Stimulated activated CD4-positive, alpha-beta T cell treated with anti-CD3 and anti-CD28 coated beads, Interleukin-2, amount 100 ng/mL, for 24 hours (primary cell): ENCODE measurements at regions not wholly inside any gene's neighbourhood (a gene's known extent, or its start where the extent isn't known, plus 50 kb on each side); places are given as distances from the start of the nearest gene placed in this dataset.

Experiments used
- DNase-seq, 2 donors: peaks; one replicate each; pipeline ENCODE4 v3.0.0-alpha.2; 2020

GRCh38 chr1:112267206-112267605 is 128.8 kb upstream of the CTTNBP2NL start:
- DNase-seq: no peak

- DNase-seq: no peak
Measured at GRCh38 chr1:112267929-112268328, 128.1 kb upstream of the CTTNBP2NL start.

- DNase-seq: no peak
Measured at GRCh38 chr1:112268408-112268807, 127.6 kb upstream of the CTTNBP2NL start.

GRCh38 chr1:112271270-112271669 is 124.7 kb upstream of the CTTNBP2NL start:
- no peak for DNase-seq

- DNase-seq: no peak
Measured at GRCh38 chr1:112272101-112272772, 123.8 kb upstream of the CTTNBP2NL start.

- DNase-seq: no peak
Measured at GRCh38 chr1:112284796-112285195, 111.2 kb upstream of the CTTNBP2NL start.

GRCh38 chr1:112285316-112285715 is 110.7 kb upstream of the CTTNBP2NL start:
- no peak for DNase-seq

GRCh38 chr1:112285746-112286145 is 110.3 kb upstream of the CTTNBP2NL start:
- no peak for DNase-seq

GRCh38 chr1:112296908-112297307 is 99.1 kb upstream of the CTTNBP2NL start:
- DNase-seq: no peak

GRCh38 chr1:112297536-112297935 is 98.5 kb upstream of the CTTNBP2NL start:
- no peak for DNase-seq

GRCh38 chr1:112298558-112298957 is 97.5 kb upstream of the CTTNBP2NL start:
- DNase-seq: peak; percentile 25 to 51

- no peak for DNase-seq
Measured at GRCh38 chr1:112304126-112304525, 91.9 kb upstream of the CTTNBP2NL start.

GRCh38 chr1:112304612-112305011 is 91.4 kb upstream of the CTTNBP2NL start:
- DNase-seq: no peak

GRCh38 chr1:112307930-112308591 is 88.0 kb upstream of the CTTNBP2NL start:
- DNase-seq: no peak

GRCh38 chr1:112308716-112309115 is 87.3 kb upstream of the CTTNBP2NL start:
- no peak for DNase-seq

- DNase-seq: no peak
Measured at GRCh38 chr1:112309499-112309898, 86.5 kb upstream of the CTTNBP2NL start.

GRCh38 chr1:112312315-112312714 is 83.7 kb upstream of the CTTNBP2NL start:
- DNase-seq: no peak

GRCh38 chr1:112312879-112313278 is 83.1 kb upstream of the CTTNBP2NL start:
- DNase-seq: no peak

- no peak for DNase-seq
Measured at GRCh38 chr1:112316254-112316913, 79.6 kb upstream of the CTTNBP2NL start.

- no peak for DNase-seq
Measured at GRCh38 chr1:112317140-112317539, 78.9 kb upstream of the CTTNBP2NL start.

GRCh38 chr1:112317611-112318062 is 78.4 kb upstream of the CTTNBP2NL start:
- DNase-seq: no peak

- no peak for DNase-seq
Measured at GRCh38 chr1:112318263-112318662, 77.8 kb upstream of the CTTNBP2NL start.

GRCh38 chr1:112318698-112319370 is 77.2 kb upstream of the CTTNBP2NL start:
- no peak for DNase-seq
